ENCODE measurements at regions not wholly inside any gene's neighbourhood (a gene's known extent, or its start where the extent isn't known, plus 50 kb on each side); places are given as distances from the start of the nearest gene placed in this dataset.
"Not testable (repeated sequence)": the region's sequence is repeated elsewhere in the genome, so short reads cannot be mapped to it uniquely, and the experiment has no call there.

DNA sequence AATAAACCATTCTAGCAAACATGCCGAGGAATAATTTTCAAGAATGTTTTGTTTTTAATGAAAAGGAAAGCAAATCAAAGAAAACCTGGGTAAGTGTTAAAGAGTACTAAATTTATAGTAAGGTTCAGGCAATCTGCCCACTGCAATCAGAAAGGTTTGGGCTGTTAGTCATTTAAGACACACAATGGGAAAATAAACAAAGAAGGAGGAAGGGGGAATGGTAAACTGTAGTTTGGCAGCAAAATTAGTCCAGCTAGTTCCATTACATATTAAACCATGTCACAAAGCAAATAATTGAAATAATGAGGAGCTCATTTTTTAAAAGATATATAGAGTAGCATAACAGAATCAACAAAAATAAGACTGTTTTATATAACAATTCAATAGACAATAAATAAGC, 87.5 kb upstream of the COPS8 start:
- Histone ChIP-seq H3K27ac (ENCODE audit: insufficient read depth, low read length) (no peak overlapping the region), H4K20me1 (ENCODE audit: control insufficient read depth, extremely low read depth, insufficient read depth, low read length) (no peaks in the 10 kb centered on the region), H3K4me3 (replicated peaks in 1 of 4; ENCODE audit: control extremely low read depth in 1 of 4, insufficient read depth in 1 of 4, low read depth in 3 of 4, low read length in 4 of 4) (no peak overlapping the region), H3K79me2 (ENCODE audit: control insufficient read depth, insufficient read depth, low read length) (no peaks in the 10 kb centered on the region), H3K27me3 (ENCODE audit: control insufficient read depth, insufficient read depth, low read length) (no peaks in the 10 kb centered on the region), H3K9ac (ENCODE audit: insufficient read depth, low read length) (no peak overlapping the region), H2AFZ (ENCODE audit: low read length) (no peak overlapping the region), H3K36me3 (ENCODE audit: control insufficient read depth, insufficient read depth, low read length) (no peaks in the 10 kb centered on the region), H3K9me3 (ENCODE audit: control insufficient read depth, insufficient read depth, low read depth, low read length) (no peaks in the 10 kb centered on the region), H3K4me2 (ENCODE audit: extremely low read depth, insufficient read depth, low read length) (no peak overlapping the region), H3K4me1 (ENCODE audit: control insufficient read depth, extremely low read depth, insufficient read depth, low read length) (no peaks in the 10 kb centered on the region)
- no peak for TF ChIP-seq EZH2 (IDR thresholded peaks at IDR 0.05; ENCODE audit: low read length, missing control alignments)
- TF ChIP-seq, protein P1, sequence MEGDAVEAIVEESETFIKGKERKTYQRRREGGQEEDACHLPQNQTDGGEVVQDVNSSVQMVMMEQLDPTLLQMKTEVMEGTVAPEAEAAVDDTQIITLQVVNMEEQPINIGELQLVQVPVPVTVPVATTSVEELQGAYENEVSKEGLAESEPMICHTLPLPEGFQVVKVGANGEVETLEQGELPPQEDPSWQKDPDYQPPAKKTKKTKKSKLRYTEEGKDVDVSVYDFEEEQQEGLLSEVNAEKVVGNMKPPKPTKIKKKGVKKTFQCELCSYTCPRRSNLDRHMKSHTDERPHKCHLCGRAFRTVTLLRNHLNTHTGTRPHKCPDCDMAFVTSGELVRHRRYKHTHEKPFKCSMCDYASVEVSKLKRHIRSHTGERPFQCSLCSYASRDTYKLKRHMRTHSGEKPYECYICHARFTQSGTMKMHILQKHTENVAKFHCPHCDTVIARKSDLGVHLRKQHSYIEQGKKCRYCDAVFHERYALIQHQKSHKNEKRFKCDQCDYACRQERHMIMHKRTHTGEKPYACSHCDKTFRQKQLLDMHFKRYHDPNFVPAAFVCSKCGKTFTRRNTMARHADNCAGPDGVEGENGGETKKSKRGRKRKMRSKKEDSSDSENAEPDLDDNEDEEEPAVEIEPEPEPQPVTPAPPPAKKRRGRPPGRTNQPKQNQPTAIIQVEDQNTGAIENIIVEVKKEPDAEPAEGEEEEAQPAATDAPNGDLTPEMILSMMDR (conservative IDR thresholded peaks at IDR 0.05 in 1 of 2, IDR thresholded peaks at IDR 0.05 in 1 of 2; ENCODE audit: low read depth in 1 of 2, low read length in 2 of 2), result no peak
- DNase-seq (ENCODE audit: low read depth in 2 of 2), result peak; percentile 52 to 60

- Histone ChIP-seq H3K4me1 (ENCODE audit: control insufficient read depth, extremely low read depth, insufficient read depth, low read length) (no peaks in the 10 kb centered on the region), H3K9me3 (ENCODE audit: control insufficient read depth, insufficient read depth, low read depth, low read length) (no peaks in the 10 kb centered on the region), H3K79me2 (ENCODE audit: control insufficient read depth, insufficient read depth, low read length) (no peaks in the 10 kb centered on the region), H3K27me3 (ENCODE audit: control insufficient read depth, insufficient read depth, low read length) (no peaks in the 10 kb centered on the region), H3K9ac (ENCODE audit: insufficient read depth, low read length) (no peak overlapping the region), H4K20me1 (ENCODE audit: control insufficient read depth, extremely low read depth, insufficient read depth, low read length) (no peaks in the 10 kb centered on the region), H3K4me3 (replicated peaks in 1 of 4; ENCODE audit: control extremely low read depth in 1 of 4, insufficient read depth in 1 of 4, low read depth in 3 of 4, low read length in 4 of 4) (no peak overlapping the region), H3K36me3 (ENCODE audit: control insufficient read depth, insufficient read depth, low read length) (no peaks in the 10 kb centered on the region), H3K4me2 (ENCODE audit: extremely low read depth, insufficient read depth, low read length) (no peak overlapping the region), H3K27ac (ENCODE audit: insufficient read depth, low read length) (no peak overlapping the region), H2AFZ (ENCODE audit: low read length) (no peak overlapping the region)
- TF ChIP-seq, protein P1 (conservative IDR thresholded peaks at IDR 0.05 in 1 of 2, IDR thresholded peaks at IDR 0.05 in 1 of 2; ENCODE audit: low read depth in 1 of 2, low read length in 2 of 2), result no peak
- no peak for TF ChIP-seq EZH2 (IDR thresholded peaks at IDR 0.05; ENCODE audit: low read length, missing control alignments)
- peak in 1 of 2 donors; percentile 45 for DNase-seq (ENCODE audit: low read depth in 2 of 2)
These were observed 86.9 kb upstream of the COPS8 start for GRCh38 chr2:236998758-236999157.

DNA sequence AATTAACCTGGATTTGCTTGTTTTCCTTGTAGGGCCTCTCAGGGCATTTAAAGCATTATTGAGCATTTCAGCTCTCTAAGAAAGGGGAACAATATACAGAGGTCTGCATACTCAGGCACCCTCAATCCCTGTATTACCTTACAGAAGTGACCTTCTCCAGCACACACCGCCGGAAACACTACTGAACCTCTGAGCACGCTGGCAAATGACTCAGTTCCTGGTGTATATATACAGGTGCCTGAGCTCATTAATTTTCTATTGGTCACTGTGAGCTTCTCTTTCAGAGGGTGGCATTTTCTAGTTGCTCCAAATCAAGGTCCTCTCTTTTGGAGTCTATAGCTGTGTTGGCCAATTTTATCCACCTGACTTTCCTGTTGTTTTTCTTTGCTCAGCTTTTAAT, 85.2 kb upstream of the COPS8 start:
- Histone ChIP-seq H2AFZ (ENCODE audit: low read length) (no peak overlapping the region), H3K4me2 (ENCODE audit: extremely low read depth, insufficient read depth, low read length) (no peak overlapping the region), H3K27me3 (ENCODE audit: control insufficient read depth, insufficient read depth, low read length) (no peaks in the 10 kb centered on the region), H3K9me3 (ENCODE audit: control insufficient read depth, insufficient read depth, low read depth, low read length) (no peaks in the 10 kb centered on the region), H3K79me2 (ENCODE audit: control insufficient read depth, insufficient read depth, low read length) (no peaks in the 10 kb centered on the region), H3K4me1 (ENCODE audit: control insufficient read depth, extremely low read depth, insufficient read depth, low read length) (no peaks in the 10 kb centered on the region), H3K4me3 (replicated peaks in 1 of 4; ENCODE audit: control extremely low read depth in 1 of 4, insufficient read depth in 1 of 4, low read depth in 3 of 4, low read length in 4 of 4) (no peak overlapping the region), H3K36me3 (ENCODE audit: control insufficient read depth, insufficient read depth, low read length) (no peaks in the 10 kb centered on the region), H4K20me1 (ENCODE audit: control insufficient read depth, extremely low read depth, insufficient read depth, low read length) (no peaks in the 10 kb centered on the region), H3K27ac (ENCODE audit: insufficient read depth, low read length) (no peak overlapping the region), H3K9ac (ENCODE audit: insufficient read depth, low read length) (no peak overlapping the region)
- TF ChIP-seq, protein P1 (conservative IDR thresholded peaks at IDR 0.05 in 1 of 2, IDR thresholded peaks at IDR 0.05 in 1 of 2; ENCODE audit: low read depth in 1 of 2, low read length in 2 of 2), result no peak
- no peak for TF ChIP-seq EZH2 (IDR thresholded peaks at IDR 0.05; ENCODE audit: low read length, missing control alignments)
- DNase-seq (ENCODE audit: low read depth in 2 of 2), result no peak

DNA sequence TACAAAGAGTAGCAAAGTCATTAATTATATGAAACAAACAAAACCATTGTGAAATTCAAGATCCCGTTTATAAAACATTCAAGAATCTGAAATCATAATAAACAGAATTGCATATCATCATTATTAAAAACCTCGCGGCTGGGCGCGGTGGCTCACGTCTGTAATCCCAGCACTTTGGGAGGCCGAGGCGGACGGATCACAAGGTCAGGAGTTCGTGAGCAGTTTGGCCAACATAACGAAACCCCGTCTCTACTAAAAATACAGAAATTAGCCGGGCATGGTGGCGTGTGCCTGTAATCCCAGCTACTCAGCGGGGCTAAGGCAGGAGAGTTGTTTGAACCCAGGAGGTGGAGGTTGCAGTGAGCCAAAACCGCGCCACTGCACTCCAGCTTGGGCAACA, 80.3 kb upstream of the COPS8 start:
- H3K9me3 ChIP-seq (ENCODE audit: control insufficient read depth, insufficient read depth, low read depth, low read length); H4K20me1 ChIP-seq (ENCODE audit: control insufficient read depth, extremely low read depth, insufficient read depth, low read length); H3K4me2 ChIP-seq (ENCODE audit: extremely low read depth, insufficient read depth, low read length); H3K27ac ChIP-seq (ENCODE audit: insufficient read depth, low read length); H2AFZ ChIP-seq (ENCODE audit: low read length); H3K9ac ChIP-seq (ENCODE audit: insufficient read depth, low read length); H3K27me3 ChIP-seq (ENCODE audit: control insufficient read depth, insufficient read depth, low read length); H3K36me3 ChIP-seq (ENCODE audit: control insufficient read depth, insufficient read depth, low read length); H3K4me1 ChIP-seq (ENCODE audit: control insufficient read depth, extremely low read depth, insufficient read depth, low read length); H3K4me3 ChIP-seq (replicated peaks in 1 of 4; ENCODE audit: control extremely low read depth in 1 of 4, insufficient read depth in 1 of 4, low read depth in 3 of 4, low read length in 4 of 4); H3K79me2 ChIP-seq (ENCODE audit: control insufficient read depth, insufficient read depth, low read length): not testable (repeated sequence)
- DNase-seq (ENCODE audit: low read depth in 2 of 2), result peak in 1 of 2 donors; percentile 69

All from fibroblast of lung (primary cell).